H7 (cell line): ENCODE measurements at regions not wholly inside any gene's neighbourhood (a gene's known extent, or its start where the extent isn't known, plus 50 kb on each side); places are given as distances from the start of the nearest gene placed in this dataset.
A peak's percentile ranks its signal among the peaks of the same experiment; 100 is the strongest.

ENCODE experiments used
- DNase-seq: peaks from one replicate; pipeline ENCODE4 v3.0.0; 2012
- H3K27me3 ChIP-seq: 2 replicates; pipeline ENCODE4 v1.6.0; 2011; ENCODE audit warnings: mild to moderate bottlenecking, low read length; ENCODE audit not compliant: control insufficient read depth, insufficient read depth
- H3K36me3 ChIP-seq: replicated peaks from 2 replicates; pipeline ENCODE4 v1.5.1; 2011; ENCODE audit warnings: low read length; ENCODE audit not compliant: control insufficient read depth, insufficient read depth
- H3K4me3 ChIP-seq: 2 replicates; pipeline ENCODE4 v1.5.1; 2011; ENCODE audit warnings: low read depth, mild to moderate bottlenecking, control low read depth, low read length, moderate library complexity; ENCODE audit not compliant: insufficient read depth

DNA sequence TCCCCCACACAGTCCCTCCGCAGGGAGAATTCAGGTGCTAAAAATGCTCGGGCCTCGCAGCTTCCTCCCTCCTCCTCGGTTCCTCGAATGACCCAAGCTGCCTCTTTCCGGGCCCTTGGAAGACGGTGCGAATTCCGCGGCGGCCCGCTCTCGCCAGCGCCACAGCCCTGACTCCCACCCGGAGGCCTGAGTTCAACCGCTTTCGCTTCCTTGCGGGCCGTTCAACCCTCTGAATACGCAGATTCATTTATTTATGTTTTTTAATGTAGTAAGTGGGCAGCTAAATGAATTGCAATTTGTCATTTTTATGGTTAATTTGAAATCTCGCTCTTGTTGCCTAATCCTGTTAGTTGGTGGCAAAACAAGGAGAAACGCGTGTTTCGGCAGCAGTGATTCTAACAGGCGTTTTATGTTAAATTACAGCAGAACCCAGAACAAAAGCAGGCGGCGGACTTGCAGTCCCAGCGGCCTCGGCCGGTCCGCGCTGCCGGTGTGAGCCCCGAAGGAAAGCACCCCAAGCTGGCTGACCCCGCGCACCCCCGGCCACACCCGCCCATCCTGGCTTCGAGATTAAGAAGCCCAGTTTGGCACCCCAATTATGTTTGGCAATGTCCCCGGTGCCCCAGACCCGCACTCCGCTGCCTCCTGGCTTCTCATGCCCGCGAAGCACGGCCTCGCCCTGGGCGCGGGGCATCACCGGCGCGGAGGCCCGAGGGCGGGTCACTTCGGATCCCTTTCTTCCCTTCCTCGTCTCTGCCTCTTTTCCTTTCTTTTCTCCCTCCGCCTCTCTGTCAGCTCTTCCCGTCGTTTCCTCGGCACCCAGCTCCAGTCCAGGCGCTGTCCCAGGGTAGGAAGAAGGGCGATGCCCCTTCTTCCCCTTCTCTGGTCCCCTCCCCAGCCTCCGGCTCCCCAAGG is 75.9 kb downstream of the INSIG1 start:
- H3K4me3 ChIP-seq = no peak overlapping the region
- peaks cover 100% of the 10 kb centered on the region for H3K27me3 ChIP-seq
- H3K36me3 ChIP-seq = no peaks in the 10 kb centered on the region
- DNase-seq = peak; percentile 81

DNA sequence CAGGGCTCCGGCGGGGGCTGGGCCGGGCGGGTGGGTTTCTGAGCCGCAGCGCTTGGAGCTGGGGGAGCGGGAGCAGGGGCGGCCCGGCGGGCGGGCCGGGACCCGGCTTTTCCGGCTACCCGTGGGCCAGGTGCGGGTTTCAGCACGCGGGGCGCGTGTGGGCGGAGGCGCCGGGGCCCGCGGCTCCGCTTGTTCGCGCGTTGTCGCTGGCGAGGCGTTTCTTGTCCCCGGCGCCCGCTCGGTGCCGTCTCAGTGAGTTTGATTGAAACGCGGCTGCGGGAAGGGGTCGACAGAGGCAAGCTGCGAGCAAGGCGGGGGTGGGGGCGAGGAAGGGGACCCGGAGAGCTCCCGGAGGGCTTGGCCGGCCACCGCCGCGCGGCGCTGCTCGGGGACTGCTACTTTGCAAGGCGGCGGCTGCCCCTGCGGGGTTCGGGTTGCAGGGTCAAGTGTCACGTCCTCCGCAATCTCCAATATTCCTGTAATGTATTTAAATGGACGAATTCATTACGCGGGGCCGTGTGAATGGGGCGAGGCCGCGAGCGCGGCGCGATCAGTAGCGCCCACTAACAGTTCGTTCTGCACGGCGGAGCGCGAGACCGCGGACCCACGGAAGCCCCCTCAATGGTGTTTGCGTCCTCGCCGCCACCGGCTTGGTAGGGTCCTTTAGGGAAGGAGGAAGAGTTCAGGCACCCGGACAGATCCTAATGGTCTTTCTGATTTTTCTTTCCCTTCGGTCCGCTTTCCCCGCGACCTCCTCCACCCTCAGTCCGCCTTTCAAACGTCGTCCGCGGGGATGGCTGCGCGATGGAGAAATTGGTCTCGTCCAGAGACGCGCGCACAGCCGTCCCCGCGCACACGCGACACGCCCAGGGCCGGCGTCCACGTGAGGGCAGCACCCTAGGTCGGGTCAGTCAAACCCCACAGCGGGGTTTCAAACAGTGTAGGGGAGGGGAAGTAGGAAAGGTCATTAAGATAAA is 76.9 kb downstream of the INSIG1 start:
- no peaks in the 10 kb centered on the region for H3K36me3 ChIP-seq
- peak; percentile 81 for DNase-seq
- H3K27me3 ChIP-seq = peaks cover 100% of the 10 kb centered on the region
- H3K4me3 ChIP-seq = no peak overlapping the region

DNA sequence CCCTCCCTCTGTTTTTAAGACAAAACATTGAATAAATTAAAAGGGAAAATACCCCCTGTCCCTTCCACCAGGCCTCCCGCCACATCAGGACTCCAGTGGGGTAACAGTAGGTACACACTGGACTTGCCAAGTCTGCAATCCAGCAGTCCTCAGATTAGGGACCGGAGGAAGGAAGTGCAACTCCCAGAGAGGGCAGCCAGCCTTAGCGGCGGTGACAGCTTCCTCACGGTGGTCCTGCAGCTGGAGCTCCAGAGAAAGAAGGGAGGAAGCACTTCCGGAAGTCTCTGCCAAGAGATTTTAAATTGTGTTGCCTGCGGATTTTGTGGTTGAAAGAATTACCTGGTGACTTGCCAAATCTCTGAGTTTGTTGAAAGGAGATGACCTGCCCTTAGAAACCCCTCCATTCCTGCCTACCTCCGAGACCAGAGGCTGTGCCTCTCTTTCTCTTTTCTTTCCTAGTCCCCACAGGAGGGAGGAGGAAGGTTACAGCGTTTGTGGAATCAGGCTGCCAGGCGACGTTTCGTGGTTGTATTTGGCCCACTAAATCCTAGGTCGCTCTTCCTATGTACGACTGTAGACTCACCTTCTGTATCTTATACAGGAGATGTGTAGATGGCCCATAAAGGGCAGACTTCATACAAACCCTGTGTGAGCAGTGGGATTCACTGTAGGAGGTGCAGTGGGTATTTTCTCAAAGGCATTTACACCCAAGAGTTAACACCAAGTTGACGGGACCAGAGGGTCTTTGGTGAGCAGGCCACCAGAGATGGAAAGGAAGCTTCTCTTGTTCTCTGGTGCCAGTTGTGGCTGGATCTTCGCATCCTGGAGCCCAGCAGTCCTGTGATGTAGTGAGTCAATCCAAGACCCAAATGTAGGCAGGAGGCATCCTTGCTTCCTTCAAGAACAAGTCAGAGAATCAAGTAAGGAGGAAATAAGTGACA is 77.9 kb downstream of the INSIG1 start:
- DNase-seq = no peak
- Histone ChIP-seq H3K4me3 (no peak overlapping the region), H3K27me3 (peaks cover 100% of the 10 kb centered on the region), H3K36me3 (no peaks in the 10 kb centered on the region)

DNA sequence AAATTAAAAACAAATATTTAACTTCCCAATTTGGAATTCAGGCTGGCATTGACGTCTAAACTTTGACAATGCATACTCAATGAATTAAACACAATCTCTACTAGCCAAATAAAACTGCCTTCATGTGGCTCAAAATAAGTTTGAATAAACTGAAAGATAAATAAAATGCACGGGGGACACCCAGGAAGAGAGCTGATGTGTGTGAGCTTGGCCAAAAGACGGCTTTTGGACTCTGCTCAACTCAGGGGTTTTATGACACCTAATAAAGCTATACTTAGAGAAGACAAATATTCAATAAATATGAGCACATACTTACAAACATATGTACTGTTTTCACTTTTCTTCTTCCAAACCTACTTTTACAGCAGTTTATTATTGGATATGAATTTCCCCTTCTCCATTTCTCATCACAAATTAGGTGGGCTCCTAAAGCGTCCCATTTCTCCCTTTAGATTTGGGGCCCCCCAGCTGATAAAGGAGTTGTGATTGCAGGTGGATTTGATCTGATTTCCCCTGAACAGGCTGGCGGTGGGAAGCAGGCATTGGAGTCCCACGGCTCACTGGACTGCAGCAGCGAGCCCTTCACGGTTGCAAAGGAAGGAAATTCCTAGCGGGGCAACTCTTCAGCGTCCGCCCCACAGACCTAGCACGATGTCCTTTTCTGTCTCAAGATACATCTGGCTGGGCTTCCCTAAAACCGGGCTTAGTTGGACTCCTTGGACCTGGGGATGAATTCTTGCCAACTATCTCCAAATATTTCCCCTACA is 79.6 kb downstream of the INSIG1 start:
- Histone ChIP-seq H3K36me3 (no peaks in the 10 kb centered on the region), H3K4me3 (no peak overlapping the region), H3K27me3 (peaks cover 100% of the 10 kb centered on the region)
- no peak for DNase-seq

DNA sequence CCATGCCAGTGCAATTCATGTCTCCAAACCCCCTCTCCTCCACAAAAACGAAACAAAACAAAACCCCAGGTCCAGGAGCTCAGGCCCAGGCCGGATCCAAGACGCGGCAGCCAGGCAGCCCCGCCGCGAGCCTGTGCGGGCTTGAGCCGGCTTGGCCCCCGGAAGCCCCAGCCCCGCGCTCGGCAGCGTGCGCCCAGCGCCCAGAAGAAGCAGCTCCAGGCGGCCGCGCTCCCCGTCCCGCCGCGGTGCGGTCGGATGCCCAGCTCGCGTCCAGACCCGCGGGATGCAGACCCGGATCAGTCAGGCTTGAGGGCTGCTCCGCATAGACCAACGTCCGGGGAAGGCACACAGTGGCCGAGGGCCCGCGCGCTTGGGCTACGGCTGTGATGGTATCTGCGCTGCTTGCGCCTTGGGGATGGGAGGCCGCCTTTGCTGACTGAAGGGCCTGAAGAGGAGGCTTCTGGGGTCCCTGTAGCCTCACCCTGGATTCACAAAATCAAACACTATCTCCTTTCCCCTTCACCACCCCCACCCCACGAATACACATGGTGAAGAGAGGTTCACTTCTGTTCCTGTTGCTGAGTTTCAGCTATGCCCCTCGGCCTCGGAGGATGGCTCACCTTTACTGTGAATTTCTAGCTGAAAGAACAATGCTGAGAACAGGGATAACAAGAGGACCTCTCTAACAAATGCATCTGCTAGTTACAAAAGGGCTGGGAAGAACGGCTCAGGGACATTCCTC is 79.9 kb upstream of the EN2 start:
- Histone ChIP-seq H3K27me3 (peaks cover 100% of the 10 kb centered on the region), H3K36me3 (no peaks in the 10 kb centered on the region), H3K4me3 (no peak overlapping the region)
- DNase-seq = peak; percentile 84

DNA sequence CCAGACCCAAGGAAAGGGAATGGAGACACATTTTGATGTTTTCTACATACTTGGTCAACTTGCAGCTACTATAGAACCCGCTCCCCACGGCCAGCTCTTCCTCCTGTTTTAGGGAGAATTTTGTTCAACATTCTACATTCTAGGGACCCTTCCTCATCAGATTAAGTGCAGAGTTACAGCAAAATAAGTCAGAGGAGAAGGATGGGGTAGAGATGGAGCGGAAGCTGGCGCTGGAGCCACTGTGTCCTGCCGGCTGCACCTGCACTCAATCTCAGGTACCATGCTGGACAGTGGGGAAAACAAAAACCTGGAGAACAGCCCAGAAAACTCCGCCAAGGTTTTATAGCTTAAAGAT is 79.4 kb upstream of the EN2 start:
- no peak for DNase-seq
- H3K4me3 ChIP-seq = no peak overlapping the region
- peaks cover 100% of the 10 kb centered on the region for H3K27me3 ChIP-seq
- no peaks in the 10 kb centered on the region for H3K36me3 ChIP-seq

DNA sequence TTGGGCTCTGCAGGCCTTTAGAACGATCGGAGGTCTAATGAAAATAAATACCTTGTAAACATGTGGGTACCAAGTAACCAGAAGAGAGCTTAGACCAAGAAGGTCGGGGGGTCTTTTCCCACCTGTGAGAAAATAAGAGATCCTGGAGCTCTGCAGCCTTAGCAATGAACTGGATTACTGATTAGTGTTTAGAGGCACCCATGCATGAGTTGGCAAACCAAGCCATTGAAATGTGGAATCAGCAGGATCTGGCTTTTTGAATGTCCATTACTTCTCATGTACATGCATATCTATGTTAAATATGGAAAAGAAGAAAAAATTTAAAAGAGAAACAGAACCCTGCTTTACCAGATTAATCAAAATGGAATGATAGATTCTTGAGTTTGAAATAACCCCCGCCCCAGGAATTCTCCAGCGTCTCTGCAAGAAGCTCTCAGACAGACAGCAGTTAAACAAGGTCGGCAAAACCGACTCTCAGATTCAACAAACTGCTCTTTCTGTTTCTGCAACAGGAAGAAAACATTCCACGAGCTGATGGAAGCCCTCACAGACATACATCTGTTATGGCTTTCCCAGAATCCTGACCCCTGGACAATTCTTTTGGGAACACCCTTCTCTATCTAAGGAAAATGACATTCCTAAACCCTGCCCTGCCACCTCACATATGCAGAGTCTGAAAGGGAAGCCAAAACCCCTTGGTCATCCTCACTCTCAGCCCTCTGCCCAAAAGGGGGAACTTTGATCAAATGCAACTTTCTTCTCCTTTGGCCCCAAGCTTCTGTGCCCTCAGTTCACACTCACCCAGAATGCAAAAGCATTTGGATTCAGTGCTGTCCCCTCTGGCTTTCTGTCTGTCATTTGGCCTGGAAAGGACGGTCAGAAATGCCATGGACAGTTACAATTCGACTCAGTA is 78.7 kb upstream of the EN2 start:
- Histone ChIP-seq H3K36me3 (no peaks in the 10 kb centered on the region), H3K27me3 (peaks cover 100% of the 10 kb centered on the region), H3K4me3 (no peak overlapping the region)
- DNase-seq = no peak

DNA sequence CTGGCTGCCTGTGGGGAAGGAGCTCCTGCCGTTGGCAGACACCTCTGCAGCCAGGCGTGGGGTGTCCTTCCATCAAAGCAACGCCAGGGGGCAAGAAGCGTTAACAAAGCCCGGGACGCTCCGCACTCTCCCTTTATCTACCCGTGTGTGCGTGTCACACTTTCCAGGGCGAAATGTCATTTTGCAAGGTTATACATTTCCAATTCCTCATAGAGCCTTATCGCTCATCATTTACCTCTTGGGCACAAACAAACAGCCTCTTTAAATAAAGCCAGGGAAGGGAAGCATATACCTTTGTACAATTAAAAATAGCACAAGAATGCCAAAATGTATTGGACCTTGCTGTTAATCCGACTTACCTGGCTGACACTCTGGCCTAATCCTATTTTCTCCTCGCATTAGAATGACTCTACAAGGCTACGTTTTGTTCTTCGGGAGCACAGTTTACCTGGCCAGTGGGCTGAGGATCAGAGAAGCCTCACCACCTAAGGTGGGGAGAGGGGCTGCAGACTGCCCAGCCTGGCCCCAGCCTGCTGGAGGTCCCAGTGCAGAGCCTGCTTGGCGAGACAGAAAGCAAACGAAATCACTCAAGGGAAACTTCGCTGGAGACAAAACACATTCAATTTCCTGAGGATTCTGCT is 77.6 kb upstream of the EN2 start:
- Histone ChIP-seq H3K4me3 (no peak overlapping the region), H3K27me3 (peaks cover 98% of the 10 kb centered on the region), H3K36me3 (no peaks in the 10 kb centered on the region)
- DNase-seq = peak; percentile 93

DNA sequence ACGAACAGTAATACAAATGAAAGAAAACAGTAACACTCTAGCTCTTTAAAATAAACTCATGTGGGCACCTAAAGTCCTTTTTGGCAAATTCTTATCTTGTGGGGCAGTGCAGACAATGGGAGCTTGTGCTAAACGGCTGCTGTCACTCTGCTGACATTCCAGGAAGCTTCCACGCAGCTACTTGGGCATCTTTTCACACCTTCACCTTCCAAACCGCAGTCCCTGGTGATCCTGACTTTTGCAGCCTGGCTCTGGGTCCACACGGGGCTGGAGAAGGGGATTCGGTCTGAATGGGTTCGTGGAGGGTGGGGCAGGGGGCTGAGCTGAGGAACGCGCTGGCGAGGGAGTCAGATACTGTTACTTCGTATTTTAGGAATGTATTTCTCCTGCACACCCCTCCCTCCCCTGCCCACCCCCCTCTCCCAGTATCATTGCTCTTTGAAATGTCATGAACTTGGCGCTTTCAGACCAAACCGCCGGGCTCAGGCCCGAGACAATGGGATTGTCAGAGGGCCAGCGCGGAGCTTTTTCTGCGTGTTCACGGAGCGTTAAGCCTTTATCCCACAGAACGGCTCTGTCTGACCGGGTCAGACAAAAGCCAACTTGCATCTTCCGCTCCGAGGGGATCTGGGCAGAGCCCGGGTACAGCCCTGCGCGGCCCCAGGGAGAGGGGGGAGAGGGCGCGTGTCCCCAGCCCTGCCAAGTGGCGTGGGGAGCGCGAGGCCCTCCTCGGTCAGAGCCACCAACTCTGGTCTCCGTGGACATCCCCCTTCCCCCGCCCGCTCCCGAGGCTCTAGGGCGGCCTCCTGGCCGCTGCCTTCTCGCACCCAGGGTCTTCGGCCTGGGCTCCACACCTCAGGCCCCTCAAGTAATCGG is 76.7 kb upstream of the EN2 start:
- no peak for DNase-seq
- Histone ChIP-seq H3K4me3 (peak overlapping the region; percentile 5; the same call in 1 of the 2 replicates), H3K36me3 (no peaks in the 10 kb centered on the region), H3K27me3 (peaks cover 91% of the 10 kb centered on the region)

DNA sequence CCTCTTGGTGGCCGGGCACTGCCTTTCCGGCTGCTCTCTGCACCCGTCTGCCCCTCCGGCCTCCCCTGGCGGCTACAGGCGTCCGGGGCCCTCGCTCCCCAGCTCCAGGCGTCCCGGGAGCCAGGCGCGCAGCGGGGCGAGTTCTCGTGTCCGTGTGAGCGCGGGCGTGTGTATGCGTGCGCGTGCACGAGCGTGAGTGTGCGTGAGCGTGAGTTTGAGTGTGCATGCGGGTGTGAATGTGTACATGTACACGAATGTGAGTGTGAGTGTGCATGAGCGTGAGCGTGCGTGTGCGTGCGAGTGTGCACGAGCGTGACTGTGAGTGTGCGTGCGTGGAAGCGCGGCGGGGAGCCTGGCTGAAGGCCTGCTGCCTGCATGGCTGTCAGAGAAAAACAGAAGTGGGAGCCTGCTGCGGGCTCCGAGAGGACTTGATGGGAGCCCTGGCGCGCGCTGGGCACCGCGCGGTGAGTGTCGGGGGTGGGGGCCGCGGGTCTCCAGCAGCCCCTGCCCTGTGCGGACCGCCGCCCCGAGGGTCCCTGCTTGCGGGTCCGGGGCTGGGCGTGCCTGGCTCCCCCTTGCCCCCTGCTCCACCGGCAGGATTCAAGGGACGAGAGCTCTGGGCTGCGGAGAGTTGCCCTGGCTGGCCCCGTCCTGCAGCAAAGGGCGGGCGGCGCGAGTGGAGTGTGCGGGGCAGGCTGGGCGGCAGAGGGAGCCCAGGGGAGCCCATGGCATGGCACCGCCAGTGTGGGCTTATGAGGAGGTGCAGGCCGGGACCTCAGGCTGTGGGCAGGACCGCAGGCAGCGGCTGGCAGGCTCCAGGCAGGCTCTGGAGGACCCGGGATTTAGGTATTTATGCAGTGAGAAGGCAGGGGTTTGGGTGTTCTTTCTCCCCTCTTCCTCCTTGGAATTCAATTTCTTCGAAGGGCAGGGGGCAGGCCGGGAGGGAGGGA is 75.8 kb upstream of the EN2 start:
- Histone ChIP-seq H3K4me3 (peak overlapping the region; percentile 8; the same call in 1 of the 2 replicates), H3K27me3 (peaks cover 81% of the 10 kb centered on the region), H3K36me3 (no peaks in the 10 kb centered on the region)
- peak; percentile 87 for DNase-seq
